ENCODE measurements at regions not wholly inside any gene's neighbourhood (a gene's known extent, or its start where the extent isn't known, plus 50 kb on each side); places are given as distances from the start of the nearest gene placed in this dataset.

DNA sequence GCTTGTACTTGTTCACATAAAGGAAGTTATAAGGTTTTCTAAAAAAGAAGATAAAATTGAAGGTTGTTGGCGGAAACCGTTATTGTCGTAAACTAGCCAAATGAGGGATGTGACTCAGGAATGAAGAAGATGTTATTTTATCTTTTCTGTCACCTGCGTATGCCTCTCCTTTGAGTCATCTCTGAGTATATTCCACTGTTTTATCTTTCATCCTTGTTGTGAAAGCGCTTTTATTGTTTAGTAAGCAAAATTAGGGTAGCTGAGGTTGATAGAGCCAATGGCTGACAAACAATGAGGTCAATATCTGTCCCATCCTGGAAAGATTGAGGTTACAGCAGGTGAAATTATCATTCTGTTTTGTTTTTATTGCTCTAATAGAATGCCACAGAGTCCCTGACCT is 105.0 kb downstream of the TUSC1 start:
- Histone ChIP-seq H3K36me3 (no peaks in the 10 kb centered on the region), H3K27ac (no peak overlapping the region), H3K4me1 (no peaks in the 10 kb centered on the region), H3K27me3 (replicated peaks in 1 of 7) (no peaks in the 10 kb centered on the region), H3K4me3 (no peak overlapping the region), H3K9me3 (peaks cover 0 to 7% (median 0%) of the 10 kb centered on the region in 8 donors)
- no peak for TF ChIP-seq POLR2AphosphoS5 (IDR thresholded peaks at IDR 0.05)
- TF ChIP-seq POLR2A (IDR thresholded peaks at IDR 0.05): no peak
- TF ChIP-seq, protein P1, sequence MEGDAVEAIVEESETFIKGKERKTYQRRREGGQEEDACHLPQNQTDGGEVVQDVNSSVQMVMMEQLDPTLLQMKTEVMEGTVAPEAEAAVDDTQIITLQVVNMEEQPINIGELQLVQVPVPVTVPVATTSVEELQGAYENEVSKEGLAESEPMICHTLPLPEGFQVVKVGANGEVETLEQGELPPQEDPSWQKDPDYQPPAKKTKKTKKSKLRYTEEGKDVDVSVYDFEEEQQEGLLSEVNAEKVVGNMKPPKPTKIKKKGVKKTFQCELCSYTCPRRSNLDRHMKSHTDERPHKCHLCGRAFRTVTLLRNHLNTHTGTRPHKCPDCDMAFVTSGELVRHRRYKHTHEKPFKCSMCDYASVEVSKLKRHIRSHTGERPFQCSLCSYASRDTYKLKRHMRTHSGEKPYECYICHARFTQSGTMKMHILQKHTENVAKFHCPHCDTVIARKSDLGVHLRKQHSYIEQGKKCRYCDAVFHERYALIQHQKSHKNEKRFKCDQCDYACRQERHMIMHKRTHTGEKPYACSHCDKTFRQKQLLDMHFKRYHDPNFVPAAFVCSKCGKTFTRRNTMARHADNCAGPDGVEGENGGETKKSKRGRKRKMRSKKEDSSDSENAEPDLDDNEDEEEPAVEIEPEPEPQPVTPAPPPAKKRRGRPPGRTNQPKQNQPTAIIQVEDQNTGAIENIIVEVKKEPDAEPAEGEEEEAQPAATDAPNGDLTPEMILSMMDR (IDR thresholded peaks at IDR 0.05 in 8 of 11, conservative IDR thresholded peaks at IDR 0.05 in 3 of 11): no peak
- intact Hi-C loops (cut with DNase I; ENCODE audit: low total_unique reads): no loop called here
- WGBS, 5 donors: 82 to 91% (median 88%) methylated on average over 5 of the region's 5 CpGs
- DNase-seq: no peak

DNA sequence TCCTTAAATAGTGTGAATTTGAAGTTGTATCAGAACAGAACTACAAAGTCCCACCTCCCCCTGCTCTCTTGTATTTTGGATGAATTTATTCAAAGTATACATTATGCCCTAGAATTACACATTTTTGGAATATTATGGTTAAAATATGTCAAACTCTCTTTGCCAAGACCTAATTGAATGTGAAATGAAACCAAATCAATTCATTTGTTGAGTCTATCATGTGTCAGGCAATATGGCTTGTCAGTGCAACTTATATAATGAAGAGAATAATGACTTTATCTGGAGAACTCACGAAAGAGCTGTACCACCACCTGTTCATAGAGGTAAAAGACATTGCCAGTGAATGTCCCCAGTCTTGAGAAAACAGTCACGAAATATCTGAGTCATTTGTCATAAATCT is 106.8 kb downstream of the TUSC1 start:
- Histone ChIP-seq H3K4me3 (no peak overlapping the region), H3K4me1 (no peaks in the 10 kb centered on the region), H3K27ac (no peak overlapping the region), H3K9me3 (no peaks in the 10 kb centered on the region), H3K36me3 (no peaks in the 10 kb centered on the region), H3K27me3 (replicated peaks in 1 of 7) (no peaks in the 10 kb centered on the region)
- TF ChIP-seq POLR2A (IDR thresholded peaks at IDR 0.05) (no peak), POLR2AphosphoS5 (IDR thresholded peaks at IDR 0.05) (no peak)
- TF ChIP-seq, protein P1 (IDR thresholded peaks at IDR 0.05 in 8 of 11, conservative IDR thresholded peaks at IDR 0.05 in 3 of 11): no peak
- intact Hi-C loops (cut with DNase I; ENCODE audit: low total_unique reads): no loop called here
- no peak for DNase-seq
- WGBS, 5 donors: 48 to 64% (median 59%) methylated on average over 2 of the region's 2 CpGs

DNA sequence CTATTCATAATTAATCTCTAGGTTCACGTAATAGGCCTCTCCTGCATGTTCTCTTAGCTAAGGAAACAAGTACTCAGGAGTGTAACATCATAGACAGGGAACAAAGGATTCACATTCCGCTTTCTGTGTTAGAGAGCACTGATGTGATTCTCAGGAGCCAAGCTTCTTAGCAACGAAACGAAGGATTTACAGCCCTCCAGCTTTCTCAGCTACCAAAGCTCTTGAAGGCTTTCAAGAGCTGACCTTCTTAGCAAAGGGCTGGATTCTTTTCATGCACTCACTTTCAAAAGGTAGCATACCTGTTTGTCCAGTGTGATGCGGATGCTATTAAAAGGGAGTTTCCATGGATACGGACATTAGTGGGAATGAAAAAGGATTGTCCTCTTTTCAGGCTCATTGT is 107.4 kb downstream of the TUSC1 start:
- H3K36me3 ChIP-seq: no peaks in the 10 kb centered on the region
- WGBS, 5 donors: 62 to 75% (median 73%) methylated on average over 6 of the region's 6 CpGs
- intact Hi-C loops (cut with DNase I; ENCODE audit: low total_unique reads): no loop called here
- H3K4me3 ChIP-seq: no peak overlapping the region
- no peak for DNase-seq
- H3K4me1 ChIP-seq: no peaks in the 10 kb centered on the region
- no peak overlapping the region for H3K27ac ChIP-seq
- no peaks in the 10 kb centered on the region for H3K27me3 ChIP-seq (replicated peaks in 1 of 7)
- H3K9me3 ChIP-seq: no peaks in the 10 kb centered on the region
- TF ChIP-seq POLR2AphosphoS5 (IDR thresholded peaks at IDR 0.05): no peak
- no peak for TF ChIP-seq POLR2A (IDR thresholded peaks at IDR 0.05)

DNA sequence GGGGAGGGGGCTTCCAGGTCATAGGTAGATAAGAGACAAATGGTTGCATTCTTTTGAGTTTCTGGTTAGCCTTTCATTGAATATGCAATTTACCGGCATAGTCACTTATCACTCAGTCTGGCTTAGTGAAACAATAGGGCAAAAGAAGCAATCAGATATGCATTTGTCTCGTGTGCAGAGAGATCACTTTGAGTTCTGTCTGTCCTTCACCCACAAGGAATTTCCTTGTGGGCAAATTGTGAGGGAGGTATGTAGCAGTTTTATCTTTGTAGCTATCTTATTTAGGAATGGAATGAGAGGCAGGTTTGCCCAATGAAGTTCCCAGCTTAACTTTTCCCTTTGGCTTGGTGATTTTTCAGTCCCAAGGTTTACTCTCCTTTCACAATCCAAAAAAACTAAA is 116.1 kb downstream of the TUSC1 start:
- Histone ChIP-seq H3K9me3 (peaks cover 0 to 13% (median 0%) of the 10 kb centered on the region in 8 donors), H3K4me3 (no peak overlapping the region), H3K27ac (no peak overlapping the region), H3K27me3 (replicated peaks in 1 of 7) (no peaks in the 10 kb centered on the region), H3K36me3 (no peaks in the 10 kb centered on the region), H3K4me1 (no peaks in the 10 kb centered on the region)
- WGBS, 5 donors: 54 to 70% (median 67%) methylated on average over 2 of the region's 2 CpGs
- TF ChIP-seq POLR2AphosphoS5 (IDR thresholded peaks at IDR 0.05) (no peak), POLR2A (IDR thresholded peaks at IDR 0.05) (no peak)
- TF ChIP-seq, protein P1 (IDR thresholded peaks at IDR 0.05 in 8 of 11, conservative IDR thresholded peaks at IDR 0.05 in 3 of 11): no peak
- DNase-seq: no peak
- intact Hi-C loops (cut with DNase I; ENCODE audit: low total_unique reads): no loop called here

Measured in spleen (tissue), 11 donors.